SU-DHL-6 (cell line): ENCODE measurements at regions not wholly inside any gene's neighbourhood (a gene's known extent, or its start where the extent isn't known, plus 50 kb on each side); places are given as distances from the start of the nearest gene placed in this dataset.

ENCODE experiments used
- CTCF ChIP-seq: fragments of 200-600 bp; sonication (generic); IDR thresholded peaks from one replicate; pipeline ENCODE4 v1.5.1; 2017; ENCODE audit warnings: antibody characterized with exemption, mild to moderate bottlenecking, low read length, moderate library complexity; ENCODE audit not compliant: insufficient read depth, poor library complexity, severe bottlenecking
- EZH2phosphoT487 ChIP-seq: fragments of 200-600 bp; sonication (generic), shearing (Covaris generic); conservative IDR thresholded peaks from 2 replicates; pipeline ENCODE4 v1.6.1; 2018; ENCODE audit warnings: mild to moderate bottlenecking, antibody characterized with exemption, low read length, moderate library complexity, mixed read lengths

GRCh38 chr7:68699090-68699711 is 899.1 kb upstream of the AUTS2 start:
- TF ChIP-seq CTCF, result no peak
- TF ChIP-seq EZH2phosphoT487, result no peak
